Activated naive CD4-positive, alpha-beta T cell treated with anti-CD3 and anti-CD28 coated beads, Interleukin-2, amount 50 U/mL, for 24 hours (primary cell): ENCODE measurements at regions not wholly inside any gene's neighbourhood (a gene's known extent, or its start where the extent isn't known, plus 50 kb on each side); places are given as distances from the start of the nearest gene placed in this dataset.
"Not testable (repeated sequence)": the region's sequence is repeated elsewhere in the genome, so short reads cannot be mapped to it uniquely, and the experiment has no call there.

ENCODE experiments used
- H3K27ac Mint-ChIP-seq: one replicate; pipeline ENCODE4 v1.8.0; 2021; ENCODE audit warnings: mild to moderate bottlenecking, mixed read lengths
- H3K27me3 Mint-ChIP-seq: one replicate; pipeline ENCODE4 v1.8.0; 2021; ENCODE audit warnings: mixed read lengths
- H3K36me3 Mint-ChIP-seq: one replicate; pipeline ENCODE4 v1.8.0; 2021; ENCODE audit warnings: mixed read lengths
- H3K4me1 Mint-ChIP-seq: one replicate; pipeline ENCODE4 v1.8.0; 2021; ENCODE audit warnings: mixed read lengths
- H3K4me3 Mint-ChIP-seq: one replicate; pipeline ENCODE4 v1.8.0; 2021; ENCODE audit warnings: mild to moderate bottlenecking, mixed read lengths
- H3K9me3 Mint-ChIP-seq: one replicate; pipeline ENCODE4 v1.8.0; 2021; ENCODE audit warnings: mixed read lengths

- no peaks in the 10 kb centered on the region for H3K36me3 Mint-ChIP-seq
- no peaks in the 10 kb centered on the region for H3K9me3 Mint-ChIP-seq
- no peak overlapping the region for H3K4me3 Mint-ChIP-seq
- H3K27ac Mint-ChIP-seq, result no peak overlapping the region
- no peaks in the 10 kb centered on the region for H3K4me1 Mint-ChIP-seq
- peaks cover 4% of the 10 kb centered on the region for H3K27me3 Mint-ChIP-seq
Observed at GRCh38 chr2:237235383-237236095, 149.8 kb downstream of the COPS8 start.

GRCh38 chr2:237236188-237236587 is 150.5 kb downstream of the COPS8 start:
- Mint-ChIP-seq H3K9me3 (no peaks in the 10 kb centered on the region), H3K4me3 (no peak overlapping the region), H3K27ac (no peak overlapping the region), H3K4me1 (no peaks in the 10 kb centered on the region), H3K36me3 (no peaks in the 10 kb centered on the region), H3K27me3 (peaks cover 4% of the 10 kb centered on the region)

- Mint-ChIP-seq H3K27ac (no peak overlapping the region), H3K4me3 (no peak overlapping the region), H3K27me3 (peaks cover 4% of the 10 kb centered on the region), H3K4me1 (no peaks in the 10 kb centered on the region), H3K36me3 (peaks cover under 1% of the 10 kb centered on the region), H3K9me3 (peaks cover 11% of the 10 kb centered on the region)
Observed at GRCh38 chr2:237238249-237238648, 152.6 kb downstream of the COPS8 start.

- Mint-ChIP-seq H3K9me3 (peaks cover 15% of the 10 kb centered on the region), H3K36me3 (peaks cover 2% of the 10 kb centered on the region), H3K27me3 (peaks cover 8% of the 10 kb centered on the region), H3K27ac (no peak overlapping the region), H3K4me3 (no peak overlapping the region), H3K4me1 (no peaks in the 10 kb centered on the region)
Observed at GRCh38 chr2:237240252-237240651, 154.6 kb downstream of the COPS8 start.

- not testable (repeated sequence) for H3K27me3 Mint-ChIP-seq, H3K27ac Mint-ChIP-seq, H3K4me3 Mint-ChIP-seq, H3K4me1 Mint-ChIP-seq, H3K36me3 Mint-ChIP-seq
- peaks cover 15% of the 10 kb centered on the region for H3K9me3 Mint-ChIP-seq
Observed at GRCh38 chr2:237240868-237241267, 155.2 kb downstream of the COPS8 start.

- H3K36me3 Mint-ChIP-seq, result peaks cover 2% of the 10 kb centered on the region
- H3K27me3 Mint-ChIP-seq, result peaks cover 9% of the 10 kb centered on the region
- H3K4me3 Mint-ChIP-seq, result no peak overlapping the region
- H3K4me1 Mint-ChIP-seq, result no peaks in the 10 kb centered on the region
- peaks cover 15% of the 10 kb centered on the region for H3K9me3 Mint-ChIP-seq
- no peak overlapping the region for H3K27ac Mint-ChIP-seq
Observed at GRCh38 chr2:237242091-237242536, 156.4 kb downstream of the COPS8 start.

- Mint-ChIP-seq H3K27me3 (peaks cover 7% of the 10 kb centered on the region), H3K9me3 (peaks cover 15% of the 10 kb centered on the region), H3K4me3 (no peak overlapping the region), H3K36me3 (peaks cover 2% of the 10 kb centered on the region), H3K4me1 (no peaks in the 10 kb centered on the region), H3K27ac (no peak overlapping the region)
Observed at GRCh38 chr2:237243487-237243886, 157.8 kb downstream of the COPS8 start.

GRCh38 chr2:237244178-237244577 is 158.5 kb downstream of the COPS8 start:
- Mint-ChIP-seq H3K4me3 (no peak overlapping the region), H3K4me1 (no peaks in the 10 kb centered on the region), H3K9me3 (peaks cover 15% of the 10 kb centered on the region), H3K27me3 (peaks cover 5% of the 10 kb centered on the region), H3K27ac (no peak overlapping the region), H3K36me3 (peaks cover 2% of the 10 kb centered on the region)

- Mint-ChIP-seq H3K27me3 (peaks cover 7% of the 10 kb centered on the region), H3K4me3 (no peak overlapping the region), H3K9me3 (peaks cover 15% of the 10 kb centered on the region), H3K27ac (no peak overlapping the region), H3K36me3 (peaks cover 2% of the 10 kb centered on the region), H3K4me1 (no peaks in the 10 kb centered on the region)
Observed at GRCh38 chr2:237244976-237245646, 159.4 kb downstream of the COPS8 start.

GRCh38 chr2:237250599-237250998 is 163.4 kb downstream of the COL6A3 start:
- Mint-ChIP-seq H3K27me3 (peaks cover 6% of the 10 kb centered on the region), H3K9me3 (no peaks in the 10 kb centered on the region), H3K27ac (no peak overlapping the region), H3K36me3 (no peaks in the 10 kb centered on the region), H3K4me1 (no peaks in the 10 kb centered on the region), H3K4me3 (no peak overlapping the region)

- Mint-ChIP-seq H3K9me3 (no peaks in the 10 kb centered on the region), H3K27me3 (peaks cover 8% of the 10 kb centered on the region), H3K27ac (no peak overlapping the region), H3K4me1 (no peaks in the 10 kb centered on the region), H3K36me3 (no peaks in the 10 kb centered on the region), H3K4me3 (no peak overlapping the region)
Observed at GRCh38 chr2:237251986-237252385, 162.0 kb downstream of the COL6A3 start.

GRCh38 chr2:237253046-237253702 is 160.8 kb downstream of the COL6A3 start:
- Mint-ChIP-seq H3K27me3 (peaks cover 8% of the 10 kb centered on the region), H3K4me1 (peaks cover 8% of the 10 kb centered on the region), H3K4me3 (no peak overlapping the region), H3K9me3 (no peaks in the 10 kb centered on the region), H3K36me3 (no peaks in the 10 kb centered on the region), H3K27ac (no peak overlapping the region)

GRCh38 chr2:237254369-237254861 is 159.5 kb downstream of the COL6A3 start:
- Mint-ChIP-seq H3K27ac (no peak overlapping the region), H3K27me3 (peaks cover 6% of the 10 kb centered on the region), H3K36me3 (no peaks in the 10 kb centered on the region), H3K9me3 (no peaks in the 10 kb centered on the region), H3K4me1 (peaks cover 8% of the 10 kb centered on the region), H3K4me3 (no peak overlapping the region)

- Mint-ChIP-seq H3K27me3 (peaks cover 6% of the 10 kb centered on the region), H3K4me3 (no peak overlapping the region), H3K4me1 (peaks cover 8% of the 10 kb centered on the region), H3K9me3 (no peaks in the 10 kb centered on the region), H3K36me3 (no peaks in the 10 kb centered on the region), H3K27ac (no peak overlapping the region)
Observed at GRCh38 chr2:237254911-237255578, 158.9 kb downstream of the COL6A3 start.

- peaks cover 5% of the 10 kb centered on the region for H3K27me3 Mint-ChIP-seq
- no peak overlapping the region for H3K27ac Mint-ChIP-seq
- H3K36me3 Mint-ChIP-seq, result no peaks in the 10 kb centered on the region
- H3K4me3 Mint-ChIP-seq, result no peak overlapping the region
- peaks cover 8% of the 10 kb centered on the region for H3K4me1 Mint-ChIP-seq
- H3K9me3 Mint-ChIP-seq, result no peaks in the 10 kb centered on the region
Observed at GRCh38 chr2:237256887-237257286, 157.1 kb downstream of the COL6A3 start.
